ENCODE measurements at regions not wholly inside any gene's neighbourhood (a gene's known extent, or its start where the extent isn't known, plus 50 kb on each side); places are given as distances from the start of the nearest gene placed in this dataset.

GRCh38 chr3:135849827-135850226 lies 115.7 kb upstream of the PPP2R3A start:
- in situ Hi-C loops (cut with MboI; ENCODE audit: low sequenced_read_pairs), result no loop called here

- in situ Hi-C loops (cut with MboI; ENCODE audit: low sequenced_read_pairs), result no loop called here
These were observed 114.1 kb upstream of the PPP2R3A start for GRCh38 chr3:135851201-135852081.

GRCh38 chr3:135853981-135854380 lies 111.5 kb upstream of the PPP2R3A start:
- in situ Hi-C loops (cut with MboI; ENCODE audit: low sequenced_read_pairs), result no loop called here

- in situ Hi-C loops (cut with MboI; ENCODE audit: low sequenced_read_pairs), result no loop called here
These were observed 104.8 kb upstream of the PPP2R3A start for GRCh38 chr3:135860761-135861160.

GRCh38 chr3:135862361-135862760 lies 103.2 kb upstream of the PPP2R3A start:
- in situ Hi-C loops (cut with MboI; ENCODE audit: low sequenced_read_pairs), result no loop called here

- in situ Hi-C loops (cut with MboI; ENCODE audit: low sequenced_read_pairs), result no loop called here
These were observed 101.5 kb upstream of the PPP2R3A start for GRCh38 chr3:135864060-135864459.

- in situ Hi-C loops (cut with MboI; ENCODE audit: low sequenced_read_pairs), result no loop called here
These were observed 100.4 kb upstream of the PPP2R3A start for GRCh38 chr3:135865085-135865484.

GRCh38 chr3:135865553-135865952 lies 100.0 kb upstream of the PPP2R3A start:
- in situ Hi-C loops (cut with MboI; ENCODE audit: low sequenced_read_pairs), result no loop called here

- in situ Hi-C loops (cut with MboI; ENCODE audit: low sequenced_read_pairs), result no loop called here
These were observed 97.6 kb upstream of the PPP2R3A start for GRCh38 chr3:135867911-135868310.

GRCh38 chr3:135868801-135869200 lies 96.7 kb upstream of the PPP2R3A start:
- in situ Hi-C loops (cut with MboI; ENCODE audit: low sequenced_read_pairs), result no loop called here

GRCh38 chr3:135869439-135870105 lies 96.0 kb upstream of the PPP2R3A start:
- in situ Hi-C loops (cut with MboI; ENCODE audit: low sequenced_read_pairs), result no loop called here

- in situ Hi-C loops (cut with MboI; ENCODE audit: low sequenced_read_pairs), result no loop called here
These were observed 94.2 kb upstream of the PPP2R3A start for GRCh38 chr3:135871311-135871710.

GRCh38 chr3:135874035-135874434 lies 91.5 kb upstream of the PPP2R3A start:
- in situ Hi-C loops (cut with MboI; ENCODE audit: low sequenced_read_pairs), result no loop called here

GRCh38 chr3:135878501-135878900 lies 87.0 kb upstream of the PPP2R3A start:
- in situ Hi-C loops (cut with MboI; ENCODE audit: low sequenced_read_pairs), result loop anchor here (25.0 kb wide), 1 partner anchor 1266 kb away; no protein-coding TSS in a partner anchor

GRCh38 chr3:135885885-135886284 lies 79.6 kb upstream of the PPP2R3A start:
- in situ Hi-C loops (cut with MboI; ENCODE audit: low sequenced_read_pairs), result loop anchor here (25.0 kb wide), 1 partner anchor 1274 kb away; no protein-coding TSS in a partner anchor

GRCh38 chr3:135887220-135887619 lies 78.3 kb upstream of the PPP2R3A start:
- in situ Hi-C loops (cut with MboI; ENCODE audit: low sequenced_read_pairs), result loop anchor here (25.0 kb wide), 1 partner anchor 1275 kb away; no protein-coding TSS in a partner anchor

- in situ Hi-C loops (cut with MboI; ENCODE audit: low sequenced_read_pairs), result loop anchor here (25.0 kb wide), 1 partner anchor 1277 kb away; no protein-coding TSS in a partner anchor
These were observed 76.1 kb upstream of the PPP2R3A start for GRCh38 chr3:135889443-135889842.

GRCh38 chr3:135891121-135891520 lies 74.4 kb upstream of the PPP2R3A start:
- in situ Hi-C loops (cut with MboI; ENCODE audit: low sequenced_read_pairs), result loop anchor here (25.0 kb wide), 1 partner anchor 1279 kb away; no protein-coding TSS in a partner anchor

GRCh38 chr3:135895106-135895733 lies 70.3 kb upstream of the PPP2R3A start:
- in situ Hi-C loops (cut with MboI; ENCODE audit: low sequenced_read_pairs), result loop anchor here (25.0 kb wide), 1 partner anchor 1283 kb away; no protein-coding TSS in a partner anchor

- in situ Hi-C loops (cut with MboI; ENCODE audit: low sequenced_read_pairs), result loop anchor here (25.0 kb wide), 1 partner anchor 1283 kb away; no protein-coding TSS in a partner anchor
These were observed 69.8 kb upstream of the PPP2R3A start for GRCh38 chr3:135895734-135896121.

GRCh38 chr3:135896613-135897012 lies 68.9 kb upstream of the PPP2R3A start:
- in situ Hi-C loops (cut with MboI; ENCODE audit: low sequenced_read_pairs), result loop anchor here (25.0 kb wide), 1 partner anchor 1284 kb away; no protein-coding TSS in a partner anchor
